AG10803 (cell line): ENCODE measurements at regions not wholly inside any gene's neighbourhood (a gene's known extent, or its start where the extent isn't known, plus 50 kb on each side); places are given as distances from the start of the nearest gene placed in this dataset.
"Not testable (repeated sequence)": the region's sequence is repeated elsewhere in the genome, so short reads cannot be mapped to it uniquely, and the experiment has no call there.

Source experiments
- DNase-seq: peaks from one replicate; pipeline ENCODE4 v3.0.0; 2010; ENCODE audit warnings: low read depth
- H3K4me3 ChIP-seq: 2 replicates; pipeline ENCODE4 v1.5.1; 2011; ENCODE audit warnings: mild to moderate bottlenecking, low read length, control low read depth
- TF ChIP-seq, protein P1 (sequence below): conservative IDR thresholded peaks from 2 replicates; pipeline ENCODE4 v1.5.1; 2011; ENCODE audit warnings: mild to moderate bottlenecking, low read length, control low read depth, inconsistent platforms

GRCh38 chr7:136403591-136403990, 426.4 kb upstream of the MTPN start:
- no peak for DNase-seq
- H3K4me3 ChIP-seq, result no peak overlapping the region
- TF ChIP-seq, protein P1, sequence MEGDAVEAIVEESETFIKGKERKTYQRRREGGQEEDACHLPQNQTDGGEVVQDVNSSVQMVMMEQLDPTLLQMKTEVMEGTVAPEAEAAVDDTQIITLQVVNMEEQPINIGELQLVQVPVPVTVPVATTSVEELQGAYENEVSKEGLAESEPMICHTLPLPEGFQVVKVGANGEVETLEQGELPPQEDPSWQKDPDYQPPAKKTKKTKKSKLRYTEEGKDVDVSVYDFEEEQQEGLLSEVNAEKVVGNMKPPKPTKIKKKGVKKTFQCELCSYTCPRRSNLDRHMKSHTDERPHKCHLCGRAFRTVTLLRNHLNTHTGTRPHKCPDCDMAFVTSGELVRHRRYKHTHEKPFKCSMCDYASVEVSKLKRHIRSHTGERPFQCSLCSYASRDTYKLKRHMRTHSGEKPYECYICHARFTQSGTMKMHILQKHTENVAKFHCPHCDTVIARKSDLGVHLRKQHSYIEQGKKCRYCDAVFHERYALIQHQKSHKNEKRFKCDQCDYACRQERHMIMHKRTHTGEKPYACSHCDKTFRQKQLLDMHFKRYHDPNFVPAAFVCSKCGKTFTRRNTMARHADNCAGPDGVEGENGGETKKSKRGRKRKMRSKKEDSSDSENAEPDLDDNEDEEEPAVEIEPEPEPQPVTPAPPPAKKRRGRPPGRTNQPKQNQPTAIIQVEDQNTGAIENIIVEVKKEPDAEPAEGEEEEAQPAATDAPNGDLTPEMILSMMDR, result no peak

- no peak for DNase-seq
- H3K4me3 ChIP-seq, result no peak overlapping the region
- TF ChIP-seq, protein P1, result no peak
Measured at GRCh38 chr7:136400877-136401276, 423.7 kb upstream of the MTPN start.

- TF ChIP-seq, protein P1, result no peak
- no peak for DNase-seq
- H3K4me3 ChIP-seq, result no peak overlapping the region
Measured at GRCh38 chr7:136399385-136399784, 422.2 kb upstream of the MTPN start.

DNA sequence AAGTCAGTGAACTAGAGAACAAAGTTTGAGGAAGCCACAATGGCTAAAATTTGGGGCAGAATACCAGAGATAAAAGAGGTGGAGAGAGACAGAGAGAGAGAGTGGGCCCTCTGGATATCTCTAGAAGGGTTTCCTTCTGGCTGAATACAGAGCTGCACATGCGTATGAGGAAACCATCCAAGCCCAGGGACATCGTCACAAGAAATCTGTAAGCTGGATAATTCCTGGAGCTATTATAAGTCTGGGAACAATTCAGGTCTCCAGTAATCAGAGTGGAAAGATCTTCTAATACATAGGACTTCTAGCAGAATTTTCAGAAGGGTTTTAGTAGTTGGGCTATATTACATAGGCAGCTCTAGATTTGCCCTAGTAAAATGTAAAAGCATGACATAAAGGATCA, 415.7 kb upstream of the MTPN start:
- TF ChIP-seq, protein P1, result no peak
- H3K4me3 ChIP-seq, result no peak overlapping the region

GRCh38 chr7:136391371-136391770, 414.2 kb upstream of the MTPN start:
- TF ChIP-seq, protein P1, result no peak
- H3K4me3 ChIP-seq, result no peak overlapping the region
- DNase-seq, result no peak

More for the DNA sequence above, 415.7 kb upstream of the MTPN start:
- no peak for DNase-seq

GRCh38 chr7:136389933-136390332, 412.8 kb upstream of the MTPN start:
- TF ChIP-seq, protein P1, result no peak
- DNase-seq, result no peak
- no peak overlapping the region for H3K4me3 ChIP-seq

GRCh38 chr7:136386876-136387275, 409.7 kb upstream of the MTPN start:
- TF ChIP-seq, protein P1, result no peak
- H3K4me3 ChIP-seq, result no peak overlapping the region
- DNase-seq, result no peak

DNA sequence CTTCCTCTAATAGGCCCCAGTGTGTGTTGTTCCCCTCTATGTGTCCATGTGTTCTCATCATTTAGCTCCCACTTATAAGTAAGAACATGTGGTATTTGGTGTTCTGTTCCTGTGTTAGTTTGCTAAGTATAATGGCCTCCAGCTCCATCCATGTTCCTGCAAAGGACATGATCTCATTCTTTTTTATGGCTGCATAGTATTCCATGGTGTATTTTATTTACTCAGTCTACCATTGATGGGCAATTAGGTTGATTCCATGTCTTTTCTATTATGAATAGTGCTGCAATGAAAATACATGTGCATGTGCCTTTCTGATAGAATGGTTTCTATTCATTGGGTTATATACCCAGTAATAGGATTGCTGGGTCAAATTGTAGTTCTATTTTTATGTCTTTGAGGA, 394.2 kb upstream of the MTPN start:
- H3K4me3 ChIP-seq, DNase-seq: not testable (repeated sequence)
